Body of pancreas (tissue), 4 donors: ENCODE measurements at regions not wholly inside any gene's neighbourhood (a gene's known extent, or its start where the extent isn't known, plus 50 kb on each side); places are given as distances from the start of the nearest gene placed in this dataset.

Experiments used
- POLR2A ChIP-seq, 3 donors: fragments of 450-650 bp; IDR thresholded peaks; one replicate each; pipeline ENCODE4 v1.6.1; 2016; ENCODE audit warnings: antibody characterized with exemption in 3 of 3, mild to moderate bottlenecking in 2 of 3
- TF ChIP-seq, protein P1 (sequence below), 7 experiments: fragments of 450-650 bp in 4 of 7; fragments of 200-600 bp in 3 of 7; sonication (generic) in 3 of 7; IDR thresholded peaks; one replicate each; pipeline ENCODE4 v1.5.1; 2016 to 2019; ENCODE audit warnings: antibody characterized with exemption in 7 of 7

DNA sequence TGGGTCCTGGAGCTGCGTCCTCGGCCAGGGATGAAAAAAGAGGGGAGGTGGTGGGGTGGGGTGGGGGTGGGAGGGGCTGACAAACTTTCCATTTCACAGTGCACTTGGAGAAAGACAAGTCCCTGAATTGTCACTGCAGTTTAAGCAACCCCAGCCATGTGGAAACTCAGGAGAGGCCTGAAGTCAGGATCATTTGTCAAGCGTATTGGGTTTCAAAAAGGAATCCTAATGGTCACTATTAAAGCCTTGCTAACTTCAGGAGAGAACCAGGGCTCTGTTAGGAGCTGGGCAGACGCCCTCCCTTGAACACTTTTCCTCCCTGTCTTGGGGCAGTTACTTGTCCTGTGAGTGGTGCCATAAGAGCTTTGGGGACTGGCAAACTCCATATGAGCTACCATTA lies 159.9 kb downstream of the FNDC1 start:
- TF ChIP-seq, protein P1, sequence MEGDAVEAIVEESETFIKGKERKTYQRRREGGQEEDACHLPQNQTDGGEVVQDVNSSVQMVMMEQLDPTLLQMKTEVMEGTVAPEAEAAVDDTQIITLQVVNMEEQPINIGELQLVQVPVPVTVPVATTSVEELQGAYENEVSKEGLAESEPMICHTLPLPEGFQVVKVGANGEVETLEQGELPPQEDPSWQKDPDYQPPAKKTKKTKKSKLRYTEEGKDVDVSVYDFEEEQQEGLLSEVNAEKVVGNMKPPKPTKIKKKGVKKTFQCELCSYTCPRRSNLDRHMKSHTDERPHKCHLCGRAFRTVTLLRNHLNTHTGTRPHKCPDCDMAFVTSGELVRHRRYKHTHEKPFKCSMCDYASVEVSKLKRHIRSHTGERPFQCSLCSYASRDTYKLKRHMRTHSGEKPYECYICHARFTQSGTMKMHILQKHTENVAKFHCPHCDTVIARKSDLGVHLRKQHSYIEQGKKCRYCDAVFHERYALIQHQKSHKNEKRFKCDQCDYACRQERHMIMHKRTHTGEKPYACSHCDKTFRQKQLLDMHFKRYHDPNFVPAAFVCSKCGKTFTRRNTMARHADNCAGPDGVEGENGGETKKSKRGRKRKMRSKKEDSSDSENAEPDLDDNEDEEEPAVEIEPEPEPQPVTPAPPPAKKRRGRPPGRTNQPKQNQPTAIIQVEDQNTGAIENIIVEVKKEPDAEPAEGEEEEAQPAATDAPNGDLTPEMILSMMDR (IDR thresholded peaks at IDR 0.05): no peak
- no peak for TF ChIP-seq POLR2A (IDR thresholded peaks at IDR 0.05)
